ENCODE measurements at regions not wholly inside any gene's neighbourhood (a gene's known extent, or its start where the extent isn't known, plus 50 kb on each side); places are given as distances from the start of the nearest gene placed in this dataset.

- in situ Hi-C loops (cut with MboI) (no loop called here), intact Hi-C loops (cut with micrococcal nuclease; ENCODE audit: unreplicated experiment) (no loop called here)
- ChIA-PET SMC1A (ENCODE audit: uncharacterized antibody, unreplicated experiment) (no interaction called here), POLR2A (no interaction called here), CTCF (no interaction called here), RAD21 (ENCODE audit: unreplicated experiment) (no interaction called here)
- Histone ChIP-seq H2AFZ (ENCODE audit: control insufficient read depth, low read depth, low read length) (no peak overlapping the region), H3K9me3 (replicated peaks; ENCODE audit: control insufficient read depth, insufficient read depth, low read length) (no peaks in the 10 kb centered on the region), H4K20me1 (ENCODE audit: control insufficient read depth, insufficient read depth) (no peaks in the 10 kb centered on the region), H3K79me2 (ENCODE audit: control insufficient read depth, insufficient read depth, low read length) (no peaks in the 10 kb centered on the region), H3K4me1 (ENCODE audit: control insufficient read depth, insufficient read depth, low read length) (no peaks in the 10 kb centered on the region), H3K4me2 (ENCODE audit: control insufficient read depth, insufficient read depth) (no peak overlapping the region), H3K27me3 (replicated peaks in 1 of 2; ENCODE audit: control insufficient read depth in 2 of 2, insufficient read depth in 2 of 2, low read length in 1 of 2) (no peaks in the 10 kb centered on the region), H3K9ac (ENCODE audit: control insufficient read depth, insufficient read depth, low read length) (no peak overlapping the region), H3K4me3 (no peak overlapping the region), H3K36me3 (ENCODE audit: control insufficient read depth in 2 of 2, insufficient read depth in 2 of 2, low read length in 1 of 2) (no peaks in the 10 kb centered on the region), H3K27ac (ENCODE audit: control insufficient read depth, insufficient read depth) (no peak overlapping the region)
- no peak for FAIRE-seq
- no peak for TF ChIP-seq ETV6 (conservative IDR thresholded peaks at IDR 0.05 in 1 of 2, IDR thresholded peaks at IDR 0.05 in 1 of 2; ENCODE audit: borderline replicate concordance in 1 of 2, low read depth in 1 of 2)
- no peak for TF ChIP-seq E4F1 (IDR thresholded peaks at IDR 0.05; ENCODE audit: borderline replicate concordance, partially characterized antibody)
- no peak for TF ChIP-seq ZNF592 (IDR thresholded peaks at IDR 0.05)
- no peak for TF ChIP-seq ZZZ3 (IDR thresholded peaks at IDR 0.05; ENCODE audit: control insufficient read depth, insufficient read length, low read depth)
- no peak for TF ChIP-seq NFYB (IDR thresholded peaks at IDR 0.05; ENCODE audit: insufficient read depth, low read depth, low read length)
- no TSS peak for BruUV-seq (replicated peaks)
- no peak for DNase-seq (ENCODE audit: low read depth, low spot score)
- no peak for ATAC-seq
- 18% methylated on average over 7 of the region's 7 CpGs for WGBS (ENCODE audit: insufficient coverage, insufficient replicate concordance, low lambda C conversion rate, missing lambda C conversion rate)
Observed at GRCh38 chrX:5638572-5638971, 590.1 kb downstream of the NLGN4X start.

Measured in GM12878 (cell line).